HEK293T (cell line): ENCODE measurements at regions not wholly inside any gene's neighbourhood (a gene's known extent, or its start where the extent isn't known, plus 50 kb on each side); places are given as distances from the start of the nearest gene placed in this dataset.

Source experiments
- CTCF ChIA-PET: fragments of 350-600 bp; formaldehyde crosslinking; extraction: SDS; loops from one replicate; lab custom pipeline; 2021; ENCODE audit warnings: antibody characterized with exemption, inconsistent platforms; lab: Yijun Ruan, JAX
- POLR2A ChIA-PET: fragments of 350-600 bp; formaldehyde crosslinking; extraction: SDS; loops from one replicate; lab custom pipeline; 2020; ENCODE audit warnings: antibody characterized with exemption, inconsistent platforms; lab: Yijun Ruan, JAX
- DNase-seq: peaks from one replicate; pipeline ENCODE4 v3.0.0; 2012; ENCODE audit warnings: mixed read lengths; ENCODE audit errors: extremely low spot score
- ARNT ChIP-seq: fragments of 450-650 bp; IDR thresholded peaks from 2 replicates; pipeline ENCODE4 v1.6.1; 2017; ENCODE audit warnings: mild to moderate bottlenecking
- BHLHE40 ChIP-seq: fragments of 450-650 bp; IDR thresholded peaks from 2 replicates; pipeline ENCODE4 v1.6.1; 2016; ENCODE audit warnings: mild to moderate bottlenecking, moderate library complexity, borderline replicate concordance
- CTBP1 ChIP-seq: fragments of 450-650 bp; IDR thresholded peaks from 2 replicates; pipeline ENCODE4 v1.6.1; 2016; ENCODE audit warnings: borderline replicate concordance
- ELF4 ChIP-seq: fragments of 450-650 bp; IDR thresholded peaks from 2 replicates; pipeline ENCODE4 v1.6.1; 2017; ENCODE audit warnings: antibody characterized with exemption
- FOXA1 ChIP-seq: fragments of 450-650 bp; IDR thresholded peaks from 2 replicates; pipeline ENCODE4 v1.6.1; 2016; ENCODE audit warnings: mild to moderate bottlenecking
- FOXK2 ChIP-seq: fragments of 450-650 bp; IDR thresholded peaks from 2 replicates; pipeline ENCODE4 v1.6.1; 2016; ENCODE audit warnings: mild to moderate bottlenecking
- FOXM1 ChIP-seq: fragments of 450-650 bp; IDR thresholded peaks from 2 replicates; pipeline ENCODE4 v1.6.1; 2017; ENCODE audit warnings: mild to moderate bottlenecking, borderline replicate concordance
- HDGF ChIP-seq: fragments of 450-650 bp; IDR thresholded peaks from 2 replicates; pipeline ENCODE4 v1.6.1; 2017; ENCODE audit warnings: antibody characterized with exemption, borderline replicate concordance
- L3MBTL2 ChIP-seq: fragments of 450-650 bp; conservative IDR thresholded peaks from 2 replicates; pipeline ENCODE4 v1.6.1; 2016; ENCODE audit warnings: mild to moderate bottlenecking
- LEF1 ChIP-seq: fragments of 450-650 bp; IDR thresholded peaks from 2 replicates; pipeline ENCODE4 v1.6.1; 2017; ENCODE audit warnings: mild to moderate bottlenecking, borderline replicate concordance
- NFRKB ChIP-seq: fragments of 450-650 bp; IDR thresholded peaks from 2 replicates; pipeline ENCODE4 v1.6.1; 2016; ENCODE audit warnings: mild to moderate bottlenecking, moderate library complexity
- SP1 ChIP-seq: fragments of 450-650 bp; IDR thresholded peaks from 2 replicates; pipeline ENCODE4 v1.6.1; 2017
- SUZ12 ChIP-seq: fragments of 450-650 bp; IDR thresholded peaks from 2 replicates; pipeline ENCODE4 v1.6.1; 2016; ENCODE audit warnings: mild to moderate bottlenecking
- TARDBP ChIP-seq: fragments of 450-650 bp; IDR thresholded peaks from 2 replicates; pipeline ENCODE4 v1.6.1; 2016
- ZNF384 ChIP-seq: fragments of 450-650 bp; IDR thresholded peaks from 2 replicates; pipeline ENCODE4 v1.6.1; 2016
- TF ChIP-seq, protein P1 (sequence below): fragments of 450-650 bp; IDR thresholded peaks from 2 replicates; pipeline ENCODE4 v1.6.1; 2016

DNA sequence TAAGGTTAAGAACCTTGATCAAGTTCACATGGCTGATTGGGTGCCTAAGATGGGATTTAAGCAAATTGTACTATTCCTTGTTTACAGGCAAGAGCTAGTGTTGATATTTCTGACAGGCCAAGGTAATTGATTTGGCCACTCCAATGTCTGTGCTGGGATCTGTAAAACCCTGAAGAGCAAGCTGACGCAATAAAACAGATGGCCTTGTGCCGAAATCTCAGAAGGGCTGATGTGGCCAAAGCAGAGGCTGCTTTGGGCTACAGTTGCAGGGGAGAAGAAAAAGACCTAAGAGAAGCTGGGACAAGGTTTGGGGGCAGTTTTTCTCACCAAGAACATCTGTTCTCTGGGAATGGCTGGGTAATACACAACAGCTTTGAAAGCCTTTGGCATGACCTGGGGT lies 463.2 kb upstream of the ZNF608 start:
- DNase-seq = no peak
- ChIA-PET CTCF (interaction anchor here (0.6 kb wide), 1 partner anchor 170 kb away, joined by 4 read pairs; no protein-coding TSS in a partner anchor), POLR2A (interaction anchor here (1.0 to 1.5 kb wide), 2 partner anchors 9 to 196 kb away, joined by 3 to 4 read pairs; no protein-coding TSS in a partner anchor)
- TF ChIP-seq, protein P1, sequence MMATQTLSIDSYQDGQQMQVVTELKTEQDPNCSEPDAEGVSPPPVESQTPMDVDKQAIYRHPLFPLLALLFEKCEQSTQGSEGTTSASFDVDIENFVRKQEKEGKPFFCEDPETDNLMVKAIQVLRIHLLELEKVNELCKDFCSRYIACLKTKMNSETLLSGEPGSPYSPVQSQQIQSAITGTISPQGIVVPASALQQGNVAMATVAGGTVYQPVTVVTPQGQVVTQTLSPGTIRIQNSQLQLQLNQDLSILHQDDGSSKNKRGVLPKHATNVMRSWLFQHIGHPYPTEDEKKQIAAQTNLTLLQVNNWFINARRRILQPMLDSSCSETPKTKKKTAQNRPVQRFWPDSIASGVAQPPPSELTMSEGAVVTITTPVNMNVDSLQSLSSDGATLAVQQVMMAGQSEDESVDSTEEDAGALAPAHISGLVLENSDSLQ = no peak
- TF ChIP-seq FOXA1 (no peak), BHLHE40 (no peak), TARDBP (no peak), FOXK2 (no peak), L3MBTL2 (no peak), FOXM1 (no peak), ARNT (no peak), SP1 (no peak), NFRKB (no peak), ZNF384 (no peak), ELF4 (no peak), HDGF (no peak), CTBP1 (no peak), SUZ12 (no peak), LEF1 (no peak)

- ChIA-PET POLR2A (interaction anchor here (1.0 to 1.5 kb wide), 2 partner anchors 9 to 195 kb away, joined by 3 to 4 read pairs; no protein-coding TSS in a partner anchor), CTCF (no interaction called here)
- DNase-seq = no peak
These were observed 464.0 kb upstream of the ZNF608 start for GRCh38 chr5:125210242-125210947.

DNA sequence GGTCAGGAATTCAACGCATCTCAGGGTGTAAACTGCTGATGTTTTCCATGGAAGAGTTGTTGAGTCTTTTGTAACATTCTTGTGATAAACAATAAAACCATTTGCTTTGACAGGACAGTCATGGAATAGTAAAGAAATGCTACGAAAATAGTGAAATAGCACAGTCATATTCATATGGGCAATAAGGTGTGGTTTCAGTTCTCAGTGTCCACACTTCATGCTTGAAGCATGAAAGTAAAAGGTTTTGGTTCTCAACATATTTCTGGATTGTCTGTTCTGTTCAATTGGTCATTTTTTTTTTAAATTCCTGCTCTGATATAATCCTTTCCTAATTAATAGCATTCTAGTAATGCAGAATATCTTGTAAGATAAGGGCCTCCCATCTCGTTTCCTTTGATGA lies 467.6 kb upstream of the ZNF608 start:
- CTCF ChIA-PET = no interaction called here
- DNase-seq = no peak
- POLR2A ChIA-PET = no interaction called here
- TF ChIP-seq ARNT = no peak
- TF ChIP-seq, protein P1 = no peak
- no peak for TF ChIP-seq L3MBTL2
- no peak for TF ChIP-seq FOXK2
- TF ChIP-seq SP1 = no peak
- no peak for TF ChIP-seq ELF4
- TF ChIP-seq BHLHE40 = no peak
- no peak for TF ChIP-seq NFRKB
- no peak for TF ChIP-seq HDGF
- no peak for TF ChIP-seq CTBP1
- TF ChIP-seq FOXM1 = no peak
- TF ChIP-seq ZNF384 = no peak
- TF ChIP-seq FOXA1 = no peak
- TF ChIP-seq TARDBP = no peak
- no peak for TF ChIP-seq SUZ12

More at GRCh38 chr5:125210242-125210947, 464.0 kb upstream of the ZNF608 start:
- TF ChIP-seq FOXM1 (no peak), L3MBTL2 (no peak), FOXA1 (no peak), LEF1 (no peak)

GRCh38 chr5:125215593-125215992 lies 469.2 kb upstream of the ZNF608 start:
- TF ChIP-seq CTBP1 = no peak
- TF ChIP-seq L3MBTL2 = no peak
- TF ChIP-seq LEF1 = no peak
- TF ChIP-seq SP1 = no peak
- TF ChIP-seq ZNF384 = no peak
- ChIA-PET POLR2A (no interaction called here), CTCF (no interaction called here)
- DNase-seq = no peak

GRCh38 chr5:125219710-125220109 lies 473.3 kb upstream of the ZNF608 start:
- TF ChIP-seq LEF1 (no peak), FOXM1 (no peak), FOXA1 (no peak), HDGF (no peak), L3MBTL2 (no peak), ELF4 (no peak), ZNF384 (no peak), SUZ12 (no peak), BHLHE40 (no peak), TARDBP (no peak), NFRKB (no peak), CTBP1 (no peak), FOXK2 (no peak), SP1 (no peak), ARNT (no peak)
- TF ChIP-seq, protein P1 = no peak
- POLR2A ChIA-PET = no interaction called here
- CTCF ChIA-PET = no interaction called here
- DNase-seq = no peak

- POLR2A ChIA-PET = no interaction called here
- no peak for DNase-seq
- TF ChIP-seq HDGF (no peak), ELF4 (no peak), CTBP1 (no peak), SP1 (no peak), FOXM1 (no peak), L3MBTL2 (no peak), ARNT (no peak), NFRKB (no peak)
- CTCF ChIA-PET = no interaction called here
These were observed 473.8 kb upstream of the ZNF608 start for GRCh38 chr5:125220284-125220683.
